GM23338 (cell line): ENCODE measurements at regions not wholly inside any gene's neighbourhood (a gene's known extent, or its start where the extent isn't known, plus 50 kb on each side); places are given as distances from the start of the nearest gene placed in this dataset.

Experiments used
- CREB1 ChIP-seq: fragments of 250-450 bp; sonication (Bioruptor Pico); IDR thresholded peaks from 2 replicates; pipeline ENCODE4 v1.5.0; 2020; ENCODE audit warnings: low read depth, mild to moderate bottlenecking, moderate library complexity
- CTCF ChIP-seq, 2 experiments: fragments of 200-600 bp in 1 of 2; sonication (generic) in 1 of 2; conservative IDR thresholded peaks; 2 replicates each; pipeline versions ENCODE4 v1.5.1 to v1.6.1; 2016 to 2017; ENCODE audit warnings: antibody characterized with exemption in 2 of 2, low read depth in 2 of 2, mild to moderate bottlenecking in 2 of 2, moderate library complexity in 1 of 2
- EZH2 ChIP-seq: fragments of 200-600 bp; sonication (generic); IDR thresholded peaks from one replicate; pipeline ENCODE4 v1.8.0; 2017; ENCODE audit warnings: antibody characterized with exemption, mild to moderate bottlenecking, low read depth; ENCODE audit not compliant: unreplicated experiment
- EZH2phosphoT487 ChIP-seq: fragments of 200-600 bp; sonication (generic); IDR thresholded peaks from one replicate; pipeline ENCODE4 v1.8.1; 2018; ENCODE audit warnings: antibody characterized with exemption; ENCODE audit not compliant: unreplicated experiment
- JUNB ChIP-seq: IDR thresholded peaks from one replicate; pipeline ENCODE4 v1.6.1; 2016; ENCODE audit warnings: antibody characterized with exemption; ENCODE audit not compliant: unreplicated experiment
- NANOG ChIP-seq: IDR thresholded peaks from 2 replicates; pipeline ENCODE4 v1.6.1; 2016; ENCODE audit warnings: antibody characterized with exemption, borderline replicate concordance
- POLR2AphosphoS5 ChIP-seq: IDR thresholded peaks from 2 replicates; pipeline ENCODE4 v1.6.1; 2016; ENCODE audit warnings: antibody characterized with exemption, low read depth
- STAT1 ChIP-seq: IDR thresholded peaks from one replicate; pipeline ENCODE4 v1.6.1; 2016; ENCODE audit warnings: antibody characterized with exemption; ENCODE audit not compliant: unreplicated experiment
- ZNF331 ChIP-seq: fragments of 250-450 bp; sonication (Bioruptor Pico); IDR thresholded peaks from 2 replicates; pipeline ENCODE4 v1.5.0; 2020; ENCODE audit warnings: low read depth, mild to moderate bottlenecking, moderate library complexity
- TF ChIP-seq, protein P1 (sequence below): IDR thresholded peaks from one replicate; pipeline ENCODE4 v1.6.1; 2018; ENCODE audit warnings: antibody characterized with exemption; ENCODE audit not compliant: unreplicated experiment
- TF ChIP-seq, protein P2 (sequence below): fragments of 250-450 bp; sonication (Bioruptor Pico); IDR thresholded peaks from 2 replicates; pipeline ENCODE4 v1.5.0; 2020; ENCODE audit warnings: mild to moderate bottlenecking, moderate library complexity

DNA sequence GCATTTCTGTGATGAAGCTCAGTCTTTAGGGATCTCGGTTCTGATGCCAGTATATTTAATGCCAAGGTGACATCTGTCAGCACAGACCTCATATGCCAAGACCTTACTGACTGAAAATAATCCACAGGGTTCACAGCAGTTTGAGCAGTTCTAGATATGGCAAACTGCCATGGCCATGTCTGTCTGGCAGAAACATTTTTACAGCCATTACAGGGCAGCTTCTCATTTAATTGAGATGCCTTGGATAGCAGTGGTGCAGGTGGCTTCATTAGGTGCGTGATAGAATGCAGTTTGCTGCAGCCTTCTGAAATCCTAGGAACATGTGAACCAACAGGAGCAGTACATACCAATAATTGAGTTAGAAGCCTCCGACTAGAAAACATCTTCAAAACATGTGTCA is 510.6 kb downstream of the XIRP2 start:
- no peak for TF ChIP-seq CTCF (conservative IDR thresholded peaks at IDR 0.05; ENCODE audit: low read depth in 2 of 2)
- no peak for TF ChIP-seq STAT1
- no peak for TF ChIP-seq POLR2AphosphoS5
- no peak for TF ChIP-seq CREB1
- TF ChIP-seq EZH2: no peak
- TF ChIP-seq EZH2phosphoT487: no peak
- TF ChIP-seq, protein P1, sequence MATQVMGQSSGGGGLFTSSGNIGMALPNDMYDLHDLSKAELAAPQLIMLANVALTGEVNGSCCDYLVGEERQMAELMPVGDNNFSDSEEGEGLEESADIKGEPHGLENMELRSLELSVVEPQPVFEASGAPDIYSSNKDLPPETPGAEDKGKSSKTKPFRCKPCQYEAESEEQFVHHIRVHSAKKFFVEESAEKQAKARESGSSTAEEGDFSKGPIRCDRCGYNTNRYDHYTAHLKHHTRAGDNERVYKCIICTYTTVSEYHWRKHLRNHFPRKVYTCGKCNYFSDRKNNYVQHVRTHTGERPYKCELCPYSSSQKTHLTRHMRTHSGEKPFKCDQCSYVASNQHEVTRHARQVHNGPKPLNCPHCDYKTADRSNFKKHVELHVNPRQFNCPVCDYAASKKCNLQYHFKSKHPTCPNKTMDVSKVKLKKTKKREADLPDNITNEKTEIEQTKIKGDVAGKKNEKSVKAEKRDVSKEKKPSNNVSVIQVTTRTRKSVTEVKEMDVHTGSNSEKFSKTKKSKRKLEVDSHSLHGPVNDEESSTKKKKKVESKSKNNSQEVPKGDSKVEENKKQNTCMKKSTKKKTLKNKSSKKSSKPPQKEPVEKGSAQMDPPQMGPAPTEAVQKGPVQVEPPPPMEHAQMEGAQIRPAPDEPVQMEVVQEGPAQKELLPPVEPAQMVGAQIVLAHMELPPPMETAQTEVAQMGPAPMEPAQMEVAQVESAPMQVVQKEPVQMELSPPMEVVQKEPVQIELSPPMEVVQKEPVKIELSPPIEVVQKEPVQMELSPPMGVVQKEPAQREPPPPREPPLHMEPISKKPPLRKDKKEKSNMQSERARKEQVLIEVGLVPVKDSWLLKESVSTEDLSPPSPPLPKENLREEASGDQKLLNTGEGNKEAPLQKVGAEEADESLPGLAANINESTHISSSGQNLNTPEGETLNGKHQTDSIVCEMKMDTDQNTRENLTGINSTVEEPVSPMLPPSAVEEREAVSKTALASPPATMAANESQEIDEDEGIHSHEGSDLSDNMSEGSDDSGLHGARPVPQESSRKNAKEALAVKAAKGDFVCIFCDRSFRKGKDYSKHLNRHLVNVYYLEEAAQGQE: no peak
- TF ChIP-seq JUNB: no peak
- no peak for TF ChIP-seq ZNF331 (CRISPR knock-in tag)
- TF ChIP-seq, protein P2, sequence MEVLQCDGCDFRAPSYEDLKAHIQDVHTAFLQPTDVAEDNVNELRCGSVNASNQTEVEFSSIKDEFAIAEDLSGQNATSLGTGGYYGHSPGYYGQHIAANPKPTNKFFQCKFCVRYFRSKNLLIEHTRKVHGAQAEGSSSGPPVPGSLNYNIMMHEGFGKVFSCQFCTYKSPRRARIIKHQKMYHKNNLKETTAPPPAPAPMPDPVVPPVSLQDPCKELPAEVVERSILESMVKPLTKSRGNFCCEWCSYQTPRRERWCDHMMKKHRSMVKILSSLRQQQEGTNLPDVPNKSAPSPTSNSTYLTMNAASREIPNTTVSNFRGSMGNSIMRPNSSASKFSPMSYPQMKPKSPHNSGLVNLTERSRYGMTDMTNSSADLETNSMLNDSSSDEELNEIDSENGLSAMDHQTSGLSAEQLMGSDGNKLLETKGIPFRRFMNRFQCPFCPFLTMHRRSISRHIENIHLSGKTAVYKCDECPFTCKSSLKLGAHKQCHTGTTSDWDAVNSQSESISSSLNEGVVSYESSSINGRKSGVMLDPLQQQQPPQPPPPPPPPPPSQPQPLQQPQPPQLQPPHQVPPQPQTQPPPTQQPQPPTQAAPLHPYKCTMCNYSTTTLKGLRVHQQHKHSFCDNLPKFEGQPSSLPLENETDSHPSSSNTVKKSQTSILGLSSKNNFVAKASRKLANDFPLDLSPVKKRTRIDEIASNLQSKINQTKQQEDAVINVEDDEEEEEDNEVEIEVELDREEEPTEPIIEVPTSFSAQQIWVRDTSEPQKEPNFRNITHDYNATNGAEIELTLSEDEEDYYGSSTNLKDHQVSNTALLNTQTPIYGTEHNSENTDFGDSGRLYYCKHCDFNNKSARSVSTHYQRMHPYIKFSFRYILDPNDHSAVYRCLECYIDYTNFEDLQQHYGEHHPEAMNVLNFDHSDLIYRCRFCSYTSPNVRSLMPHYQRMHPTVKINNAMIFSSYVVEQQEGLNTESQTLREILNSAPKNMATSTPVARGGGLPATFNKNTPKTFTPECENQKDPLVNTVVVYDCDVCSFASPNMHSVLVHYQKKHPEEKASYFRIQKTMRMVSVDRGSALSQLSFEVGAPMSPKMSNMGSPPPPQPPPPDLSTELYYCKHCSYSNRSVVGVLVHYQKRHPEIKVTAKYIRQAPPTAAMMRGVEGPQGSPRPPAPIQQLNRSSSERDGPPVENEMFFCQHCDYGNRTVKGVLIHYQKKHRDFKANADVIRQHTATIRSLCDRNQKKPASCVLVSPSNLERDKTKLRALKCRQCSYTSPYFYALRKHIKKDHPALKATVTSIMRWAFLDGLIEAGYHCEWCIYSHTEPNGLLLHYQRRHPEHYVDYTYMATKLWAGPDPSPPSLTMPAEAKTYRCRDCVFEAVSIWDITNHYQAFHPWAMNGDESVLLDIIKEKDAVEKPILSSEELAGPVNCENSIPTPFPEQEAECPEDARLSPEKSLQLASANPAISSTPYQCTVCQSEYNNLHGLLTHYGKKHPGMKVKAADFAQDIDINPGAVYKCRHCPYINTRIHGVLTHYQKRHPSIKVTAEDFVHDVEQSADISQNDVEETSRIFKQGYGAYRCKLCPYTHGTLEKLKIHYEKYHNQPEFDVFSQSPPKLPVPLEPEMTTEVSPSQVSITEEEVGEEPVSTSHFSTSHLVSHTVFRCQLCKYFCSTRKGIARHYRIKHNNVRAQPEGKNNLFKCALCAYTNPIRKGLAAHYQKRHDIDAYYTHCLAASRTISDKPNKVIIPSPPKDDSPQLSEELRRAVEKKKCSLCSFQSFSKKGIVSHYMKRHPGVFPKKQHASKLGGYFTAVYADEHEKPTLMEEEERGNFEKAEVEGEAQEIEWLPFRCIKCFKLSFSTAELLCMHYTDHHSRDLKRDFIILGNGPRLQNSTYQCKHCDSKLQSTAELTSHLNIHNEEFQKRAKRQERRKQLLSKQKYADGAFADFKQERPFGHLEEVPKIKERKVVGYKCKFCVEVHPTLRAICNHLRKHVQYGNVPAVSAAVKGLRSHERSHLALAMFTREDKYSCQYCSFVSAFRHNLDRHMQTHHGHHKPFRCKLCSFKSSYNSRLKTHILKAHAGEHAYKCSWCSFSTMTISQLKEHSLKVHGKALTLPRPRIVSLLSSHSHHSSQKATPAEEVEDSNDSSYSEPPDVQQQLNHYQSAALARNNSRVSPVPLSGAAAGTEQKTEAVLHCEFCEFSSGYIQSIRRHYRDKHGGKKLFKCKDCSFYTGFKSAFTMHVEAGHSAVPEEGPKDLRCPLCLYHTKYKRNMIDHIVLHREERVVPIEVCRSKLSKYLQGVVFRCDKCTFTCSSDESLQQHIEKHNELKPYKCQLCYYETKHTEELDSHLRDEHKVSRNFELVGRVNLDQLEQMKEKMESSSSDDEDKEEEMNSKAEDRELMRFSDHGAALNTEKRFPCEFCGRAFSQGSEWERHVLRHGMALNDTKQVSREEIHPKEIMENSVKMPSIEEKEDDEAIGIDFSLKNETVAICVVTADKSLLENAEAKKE (CRISPR knock-in tag): no peak
- no peak for TF ChIP-seq NANOG
